ENCODE measurements at regions not wholly inside any gene's neighbourhood (a gene's known extent, or its start where the extent isn't known, plus 50 kb on each side); places are given as distances from the start of the nearest gene placed in this dataset.

DNA sequence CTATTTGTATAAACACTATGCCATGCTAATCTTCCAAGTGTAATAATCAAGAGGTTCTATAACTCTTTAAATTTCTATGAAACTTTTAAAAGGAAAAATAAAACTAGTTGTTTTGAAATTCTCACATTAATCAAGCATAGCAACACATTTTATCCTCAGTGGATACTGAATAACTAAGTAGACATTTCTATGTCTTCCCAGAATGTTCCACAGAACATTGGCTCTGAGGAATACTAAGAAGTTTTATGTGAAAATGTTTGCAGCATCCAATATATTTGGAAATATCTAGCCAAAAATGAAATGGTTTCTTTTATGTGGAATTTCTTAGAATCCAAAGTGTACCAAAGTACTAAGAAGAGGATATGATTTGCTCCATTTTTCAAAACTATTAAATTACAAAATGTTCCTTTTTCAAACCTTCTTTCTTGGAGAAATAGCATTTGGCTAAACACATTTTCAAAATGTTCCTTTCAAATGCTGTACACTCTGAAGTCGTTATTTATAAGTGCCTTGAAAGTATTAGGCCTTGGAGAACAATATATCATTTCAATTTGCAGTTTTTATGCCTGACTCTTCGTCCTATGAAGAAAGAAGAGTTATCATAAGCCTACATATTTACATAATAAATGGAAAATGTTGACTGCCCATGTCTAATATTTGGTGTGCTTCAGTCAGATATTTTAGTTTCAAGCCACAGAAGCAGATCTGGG, 175.6 kb upstream of the COX7C start:
- H3K23ac ChIP-seq (ENCODE audit: insufficient read length, low read depth, low read length), result no peak overlapping the region
- peaks cover 8% of the 10 kb centered on the region in 2 experiments for H3K4me1 Mint-ChIP-seq
- no peak overlapping the region for H3K56ac ChIP-seq (ENCODE audit: insufficient read length, low read depth, low read length)
- H2AFZ ChIP-seq (ENCODE audit: low read length), result no peak overlapping the region
- H4K8ac ChIP-seq (replicated peaks; ENCODE audit: insufficient read length, low read depth, low read length), result no peak overlapping the region
- no peak overlapping the region for H3T11ph ChIP-seq (ENCODE audit: low read length)
- H4K91ac ChIP-seq (ENCODE audit: insufficient read length, low read depth, low read length), result no peak overlapping the region
- H3K79me2 ChIP-seq (ENCODE audit: insufficient read depth, low read length), result no peaks in the 10 kb centered on the region
- H3K9me3 Mint-ChIP-seq, result no peaks in the 10 kb centered on the region
- H3K27ac Mint-ChIP-seq, result no peak overlapping the region
- WGBS (ENCODE audit: extremely low coverage, insufficient read length, low lambda C conversion rate), result no CpG with 5 or more reads among the region's 2 CpGs
- H3K4me3 Mint-ChIP-seq, result no peak overlapping the region
- TF ChIP-seq, protein P1, sequence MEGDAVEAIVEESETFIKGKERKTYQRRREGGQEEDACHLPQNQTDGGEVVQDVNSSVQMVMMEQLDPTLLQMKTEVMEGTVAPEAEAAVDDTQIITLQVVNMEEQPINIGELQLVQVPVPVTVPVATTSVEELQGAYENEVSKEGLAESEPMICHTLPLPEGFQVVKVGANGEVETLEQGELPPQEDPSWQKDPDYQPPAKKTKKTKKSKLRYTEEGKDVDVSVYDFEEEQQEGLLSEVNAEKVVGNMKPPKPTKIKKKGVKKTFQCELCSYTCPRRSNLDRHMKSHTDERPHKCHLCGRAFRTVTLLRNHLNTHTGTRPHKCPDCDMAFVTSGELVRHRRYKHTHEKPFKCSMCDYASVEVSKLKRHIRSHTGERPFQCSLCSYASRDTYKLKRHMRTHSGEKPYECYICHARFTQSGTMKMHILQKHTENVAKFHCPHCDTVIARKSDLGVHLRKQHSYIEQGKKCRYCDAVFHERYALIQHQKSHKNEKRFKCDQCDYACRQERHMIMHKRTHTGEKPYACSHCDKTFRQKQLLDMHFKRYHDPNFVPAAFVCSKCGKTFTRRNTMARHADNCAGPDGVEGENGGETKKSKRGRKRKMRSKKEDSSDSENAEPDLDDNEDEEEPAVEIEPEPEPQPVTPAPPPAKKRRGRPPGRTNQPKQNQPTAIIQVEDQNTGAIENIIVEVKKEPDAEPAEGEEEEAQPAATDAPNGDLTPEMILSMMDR (conservative IDR thresholded peaks at IDR 0.05), result no peak
- no peaks in the 10 kb centered on the region for H3K23me2 ChIP-seq (ENCODE audit: insufficient read length, low read depth, low read length, poor library complexity, severe bottlenecking)
- no peaks in the 10 kb centered on the region for H3K79me1 ChIP-seq (ENCODE audit: insufficient read depth, low read depth, low read length, poor library complexity, severe bottlenecking)
- no peak overlapping the region for H3K4me2 ChIP-seq (ENCODE audit: insufficient read depth, insufficient read length, low read length)
- H3K4me1 ChIP-seq (ENCODE audit: insufficient read depth, low read length), result no peaks in the 10 kb centered on the region
- H2BK120ac ChIP-seq (ENCODE audit: low read depth, low read length, poor library complexity, severe bottlenecking), result no peak overlapping the region
- H4K20me1 ChIP-seq (ENCODE audit: control insufficient read depth, insufficient read depth, insufficient read length), result no peaks in the 10 kb centered on the region
- no peak overlapping the region for H3K4ac ChIP-seq (ENCODE audit: low read depth, low read length)
- H3K18ac ChIP-seq (ENCODE audit: insufficient read length, low read depth, low read length), result no peak overlapping the region
- H2BK20ac ChIP-seq (ENCODE audit: low read depth, low read length, poor library complexity, severe bottlenecking), result no peak overlapping the region
- H3K27ac ChIP-seq (ENCODE audit: insufficient read length, low read depth, low read length), result no peak overlapping the region
- H2BK5ac ChIP-seq (ENCODE audit: insufficient read length, low read length), result no peak overlapping the region
- H2BK12ac ChIP-seq (ENCODE audit: insufficient read length, low read depth, low read length), result no peak overlapping the region
- no peaks in the 10 kb centered on the region; the same call in 1 of the 2 replicates for H3K27me3 Mint-ChIP-seq (ENCODE audit: low read depth)
- H3K14ac ChIP-seq (ENCODE audit: insufficient read depth, low read length), result no peak overlapping the region
- H3K27me3 ChIP-seq (ENCODE audit: insufficient read depth, low read length), result no peaks in the 10 kb centered on the region
- no peak overlapping the region for H2BK15ac ChIP-seq (ENCODE audit: low read depth, low read length)
- no peak for DNase-seq
- H3K36me3 Mint-ChIP-seq (ENCODE audit: insufficient read depth in 1 of 3, low read depth in 3 of 3), result no peaks in the 10 kb centered on the region
- H4K5ac ChIP-seq (ENCODE audit: insufficient read length, low read depth, low read length), result no peak overlapping the region
- H3K9ac ChIP-seq (ENCODE audit: extremely low read depth, insufficient read length, low read length), result no peak overlapping the region
- H2AK5ac ChIP-seq (ENCODE audit: insufficient read length, low read length), result no peak overlapping the region
- H3K9me3 ChIP-seq (ENCODE audit: control insufficient read depth, low read depth, low read length), result no peaks in the 10 kb centered on the region

All from H9 (cell line).